Astrocyte of the hippocampus (primary cell): ENCODE measurements at regions not wholly inside any gene's neighbourhood (a gene's known extent, or its start where the extent isn't known, plus 50 kb on each side); places are given as distances from the start of the nearest gene placed in this dataset.
A peak's percentile ranks its signal among the peaks of the same experiment; 100 is the strongest.

Experiments
- DNase-seq: peaks from one replicate; pipeline ENCODE4 v3.0.0; 2011; ENCODE audit warnings: low read depth, low spot score

DNA sequence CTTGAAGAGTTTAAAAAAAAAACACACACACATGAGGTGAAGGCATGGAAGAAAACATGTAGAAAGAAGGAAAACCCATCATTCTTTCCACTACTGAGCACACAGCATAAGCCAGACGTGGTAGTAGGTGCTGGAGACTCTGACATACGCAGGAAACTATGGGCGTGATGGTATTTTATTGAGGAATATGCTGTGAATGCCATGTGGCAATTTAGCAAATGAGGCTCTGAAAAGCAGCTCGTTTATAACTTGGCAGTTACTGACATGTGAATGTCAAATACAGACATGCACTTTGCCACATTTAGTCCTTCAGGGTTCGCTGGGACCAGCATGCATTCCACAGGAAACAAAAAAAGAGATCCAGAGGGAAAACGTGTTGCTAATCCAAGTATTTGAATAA, 74.3 kb upstream of the IFNAR2 start:
- no peak for DNase-seq

DNA sequence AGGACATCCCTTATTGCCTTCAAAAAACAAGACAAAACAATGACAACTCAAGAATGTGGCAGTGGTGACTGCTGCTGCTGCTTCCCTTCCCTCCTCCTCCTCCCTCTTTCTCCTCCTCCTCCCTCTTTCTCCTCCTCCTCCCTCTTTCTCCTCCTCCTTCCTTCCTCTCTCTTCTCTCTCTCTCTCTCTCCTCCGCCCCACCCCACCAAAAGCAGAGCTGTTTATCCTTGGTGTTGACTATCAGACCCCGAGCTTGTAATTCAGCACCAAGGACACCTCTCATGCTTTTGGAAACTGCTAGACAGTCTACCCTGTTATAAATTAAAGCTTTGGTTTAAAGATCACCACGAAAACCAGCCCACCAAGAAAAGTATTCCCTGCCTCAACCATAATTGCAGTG, 72.4 kb upstream of the IFNAR2 start:
- peak; percentile 36 for DNase-seq

GRCh38 chr21:33158654-33159053, 71.1 kb upstream of the IFNAR2 start:
- DNase-seq = no peak

- DNase-seq = no peak
Observed at GRCh38 chr21:33162436-33162951, 67.2 kb upstream of the IFNAR2 start.

DNA sequence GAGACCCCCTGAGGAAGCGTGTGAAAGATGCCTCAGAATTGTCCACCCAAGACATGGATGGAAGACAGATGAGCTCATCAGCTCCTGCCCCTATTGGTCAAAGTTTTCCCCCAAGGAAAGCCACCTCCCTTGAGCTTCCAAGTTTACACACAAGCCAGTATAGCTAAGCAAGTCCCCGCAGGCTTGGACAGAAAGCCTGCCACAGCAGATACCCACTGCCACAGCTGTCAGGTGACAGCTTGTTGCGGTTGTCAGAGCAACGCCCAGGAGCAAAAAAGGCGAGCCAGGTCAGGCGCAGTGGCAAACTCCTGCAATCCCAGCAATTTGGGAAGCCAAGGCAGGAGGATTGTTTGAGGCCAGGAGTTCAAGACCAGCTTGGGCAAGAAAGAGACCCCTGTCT, 60.9 kb upstream of the IFNAR2 start:
- DNase-seq = no peak

DNA sequence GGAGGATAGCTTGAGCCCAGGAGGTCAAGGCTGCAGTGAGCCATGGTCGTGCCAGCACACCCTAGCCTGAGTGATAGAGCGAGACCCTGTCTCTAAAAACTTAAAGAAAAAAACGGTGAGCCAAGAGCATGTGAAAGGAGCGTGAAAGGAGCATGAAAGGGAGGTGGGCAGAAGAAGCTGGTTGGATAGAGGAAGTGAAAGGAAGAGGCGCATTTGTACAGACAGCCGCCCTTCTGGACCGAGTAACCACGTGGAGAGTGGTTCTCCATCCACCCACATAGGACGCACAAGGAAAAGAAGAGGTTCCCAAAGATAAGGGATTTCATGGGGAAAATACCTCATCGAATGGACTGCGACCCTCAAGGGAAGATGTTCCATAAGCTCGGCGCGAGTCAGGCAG, 60.4 kb upstream of the IFNAR2 start:
- DNase-seq = no peak

- DNase-seq = no peak
Observed at GRCh38 chr21:33171616-33172169, 58.0 kb upstream of the IFNAR2 start.

DNA sequence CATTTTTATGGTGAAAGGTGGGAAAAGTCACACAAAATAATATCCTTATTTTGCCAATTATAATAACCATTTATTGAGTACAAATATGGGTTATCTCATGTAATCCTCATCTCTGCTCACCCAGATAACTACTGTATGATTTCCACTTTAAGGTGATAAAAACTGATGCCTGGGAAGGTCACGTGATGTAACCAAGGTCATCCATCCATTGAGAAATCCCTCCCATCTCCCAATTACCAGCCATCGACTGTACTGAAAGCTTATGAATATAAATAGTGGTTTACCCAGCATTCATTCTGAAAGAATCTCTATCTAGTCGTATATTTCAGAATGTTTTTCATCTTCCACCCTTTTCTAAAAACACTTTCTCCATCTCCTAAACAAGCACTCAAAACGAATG, 55.0 kb upstream of the IFNAR2 start:
- no peak for DNase-seq
